Stomach (tissue), 4 donors: ENCODE measurements at regions not wholly inside any gene's neighbourhood (a gene's known extent, or its start where the extent isn't known, plus 50 kb on each side); places are given as distances from the start of the nearest gene placed in this dataset.

Experiments used
- POLR2A ChIP-seq, 4 donors: fragments of 450-650 bp; IDR thresholded peaks; one replicate each; pipeline ENCODE4 v1.6.1; 2016; ENCODE audit warnings: antibody characterized with exemption in 4 of 4, control low read depth in 2 of 4, mild to moderate bottlenecking in 1 of 4, moderate library complexity in 1 of 4
- TF ChIP-seq, protein P1 (sequence below), 7 experiments: fragments of 450-650 bp in 4 of 7; fragments of 200-600 bp in 3 of 7; sonication (generic) in 3 of 7; IDR thresholded peaks; one replicate each; pipeline ENCODE4 v1.5.1; 2016 to 2019; ENCODE audit warnings: antibody characterized with exemption in 7 of 7, control low read depth in 2 of 7, mild to moderate bottlenecking in 1 of 7

- no peak for TF ChIP-seq POLR2A (IDR thresholded peaks at IDR 0.05)
- TF ChIP-seq, protein P1, sequence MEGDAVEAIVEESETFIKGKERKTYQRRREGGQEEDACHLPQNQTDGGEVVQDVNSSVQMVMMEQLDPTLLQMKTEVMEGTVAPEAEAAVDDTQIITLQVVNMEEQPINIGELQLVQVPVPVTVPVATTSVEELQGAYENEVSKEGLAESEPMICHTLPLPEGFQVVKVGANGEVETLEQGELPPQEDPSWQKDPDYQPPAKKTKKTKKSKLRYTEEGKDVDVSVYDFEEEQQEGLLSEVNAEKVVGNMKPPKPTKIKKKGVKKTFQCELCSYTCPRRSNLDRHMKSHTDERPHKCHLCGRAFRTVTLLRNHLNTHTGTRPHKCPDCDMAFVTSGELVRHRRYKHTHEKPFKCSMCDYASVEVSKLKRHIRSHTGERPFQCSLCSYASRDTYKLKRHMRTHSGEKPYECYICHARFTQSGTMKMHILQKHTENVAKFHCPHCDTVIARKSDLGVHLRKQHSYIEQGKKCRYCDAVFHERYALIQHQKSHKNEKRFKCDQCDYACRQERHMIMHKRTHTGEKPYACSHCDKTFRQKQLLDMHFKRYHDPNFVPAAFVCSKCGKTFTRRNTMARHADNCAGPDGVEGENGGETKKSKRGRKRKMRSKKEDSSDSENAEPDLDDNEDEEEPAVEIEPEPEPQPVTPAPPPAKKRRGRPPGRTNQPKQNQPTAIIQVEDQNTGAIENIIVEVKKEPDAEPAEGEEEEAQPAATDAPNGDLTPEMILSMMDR (IDR thresholded peaks at IDR 0.05), result no peak
These were observed 235.7 kb upstream of the RAB4A start for GRCh38 chr1:229035054-229035747.
